ENCODE measurements at regions not wholly inside any gene's neighbourhood (a gene's known extent, or its start where the extent isn't known, plus 50 kb on each side); places are given as distances from the start of the nearest gene placed in this dataset.

- TF ChIP-seq POLR2A (IDR thresholded peaks at IDR 0.05) = no peak
- TF ChIP-seq POLR2AphosphoS5 (IDR thresholded peaks at IDR 0.05) = no peak
- no peak for TF ChIP-seq CTCF (IDR thresholded peaks at IDR 0.05 in 8 of 11, conservative IDR thresholded peaks at IDR 0.05 in 3 of 11)
These were observed 188.4 kb downstream of the KCNS3 start for GRCh38 chr2:18066894-18067293.

All from spleen (tissue), 7 donors.